ENCODE measurements at regions not wholly inside any gene's neighbourhood (a gene's known extent, or its start where the extent isn't known, plus 50 kb on each side); places are given as distances from the start of the nearest gene placed in this dataset.
A peak's percentile ranks its signal among the peaks of the same experiment; 100 is the strongest.

DNA sequence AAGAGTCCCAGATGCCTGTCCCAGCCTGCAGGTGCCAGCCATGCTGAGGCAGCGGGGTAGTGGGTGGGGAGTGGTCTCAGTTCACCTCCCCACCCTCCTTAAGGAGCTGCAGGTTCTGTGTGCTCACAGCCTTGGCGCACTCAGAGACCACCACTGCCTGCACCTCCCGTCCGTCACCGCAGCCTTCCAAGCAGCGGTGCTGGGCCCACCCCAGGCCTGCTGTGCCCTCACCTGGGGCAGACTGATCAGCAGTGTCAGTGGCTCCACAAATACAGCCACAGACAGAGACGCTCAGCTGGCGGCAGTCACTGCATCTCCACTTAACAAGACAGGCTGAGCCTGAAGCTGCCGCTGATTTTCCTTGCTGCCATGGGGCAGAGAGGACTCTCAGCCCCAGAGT, 120.2 kb downstream of the RFLNA start:
- ATAC-seq, result no peak
- H3K4me1 Mint-ChIP-seq, result peaks cover 18% of the 10 kb centered on the region
- DNase-seq (ENCODE audit: low spot score), result no peak
- H3K27me3 Mint-ChIP-seq (ENCODE audit: low read depth), result no peaks in the 10 kb centered on the region; the same call in 1 of the 2 replicates
- peak overlapping the region; percentile 49; the same call in 1 of the 2 replicates for H3K27ac Mint-ChIP-seq
- TF ChIP-seq, protein P1, sequence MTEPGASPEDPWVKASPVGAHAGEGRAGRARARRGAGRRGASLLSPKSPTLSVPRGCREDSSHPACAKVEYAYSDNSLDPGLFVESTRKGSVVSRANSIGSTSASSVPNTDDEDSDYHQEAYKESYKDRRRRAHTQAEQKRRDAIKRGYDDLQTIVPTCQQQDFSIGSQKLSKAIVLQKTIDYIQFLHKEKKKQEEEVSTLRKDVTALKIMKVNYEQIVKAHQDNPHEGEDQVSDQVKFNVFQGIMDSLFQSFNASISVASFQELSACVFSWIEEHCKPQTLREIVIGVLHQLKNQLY (CRISPR knock-in tag; IDR thresholded peaks at IDR 0.05), result no peak
- TF ChIP-seq JUN (CRISPR knock-in tag; IDR thresholded peaks at IDR 0.05) (no peak), ZNF121 (CRISPR knock-in tag; IDR thresholded peaks at IDR 0.05) (no peak), JAZF1 (CRISPR knock-in tag; IDR thresholded peaks at IDR 0.05) (no peak), SOX15 (CRISPR knock-in tag; IDR thresholded peaks at IDR 0.05) (no peak), SMAD4 (CRISPR knock-in tag; IDR thresholded peaks at IDR 0.05) (no peak), ESRRA (CRISPR knock-in tag; IDR thresholded peaks at IDR 0.05; ENCODE audit: borderline replicate concordance) (no peak)
- TF ChIP-seq, protein P2, sequence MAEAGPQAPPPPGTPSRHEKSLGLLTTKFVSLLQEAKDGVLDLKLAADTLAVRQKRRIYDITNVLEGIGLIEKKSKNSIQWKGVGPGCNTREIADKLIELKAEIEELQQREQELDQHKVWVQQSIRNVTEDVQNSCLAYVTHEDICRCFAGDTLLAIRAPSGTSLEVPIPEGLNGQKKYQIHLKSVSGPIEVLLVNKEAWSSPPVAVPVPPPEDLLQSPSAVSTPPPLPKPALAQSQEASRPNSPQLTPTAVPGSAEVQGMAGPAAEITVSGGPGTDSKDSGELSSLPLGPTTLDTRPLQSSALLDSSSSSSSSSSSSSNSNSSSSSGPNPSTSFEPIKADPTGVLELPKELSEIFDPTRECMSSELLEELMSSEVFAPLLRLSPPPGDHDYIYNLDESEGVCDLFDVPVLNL (CRISPR knock-in tag; IDR thresholded peaks at IDR 0.05; ENCODE audit: borderline replicate concordance, low read depth), result no peak
- TF ChIP-seq, protein P3, sequence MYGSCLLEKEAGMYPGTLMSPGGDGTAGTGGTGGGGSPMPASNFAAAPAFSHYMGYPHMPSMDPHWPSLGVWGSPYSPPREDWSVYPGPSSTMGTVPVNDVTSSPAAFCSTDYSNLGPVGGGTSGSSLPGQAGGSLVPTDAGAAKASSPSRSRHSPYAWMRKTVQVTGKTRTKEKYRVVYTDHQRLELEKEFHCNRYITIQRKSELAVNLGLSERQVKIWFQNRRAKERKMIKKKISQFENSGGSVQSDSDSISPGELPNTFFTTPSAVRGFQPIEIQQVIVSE (CRISPR knock-in tag; IDR thresholded peaks at IDR 0.05; ENCODE audit: borderline replicate concordance), result no peak
- TF ChIP-seq, protein P4, sequence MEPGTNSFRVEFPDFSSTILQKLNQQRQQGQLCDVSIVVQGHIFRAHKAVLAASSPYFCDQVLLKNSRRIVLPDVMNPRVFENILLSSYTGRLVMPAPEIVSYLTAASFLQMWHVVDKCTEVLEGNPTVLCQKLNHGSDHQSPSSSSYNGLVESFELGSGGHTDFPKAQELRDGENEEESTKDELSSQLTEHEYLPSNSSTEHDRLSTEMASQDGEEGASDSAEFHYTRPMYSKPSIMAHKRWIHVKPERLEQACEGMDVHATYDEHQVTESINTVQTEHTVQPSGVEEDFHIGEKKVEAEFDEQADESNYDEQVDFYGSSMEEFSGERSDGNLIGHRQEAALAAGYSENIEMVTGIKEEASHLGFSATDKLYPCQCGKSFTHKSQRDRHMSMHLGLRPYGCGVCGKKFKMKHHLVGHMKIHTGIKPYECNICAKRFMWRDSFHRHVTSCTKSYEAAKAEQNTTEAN (CRISPR knock-in tag; IDR thresholded peaks at IDR 0.05), result no peak
- TF ChIP-seq, protein P5, sequence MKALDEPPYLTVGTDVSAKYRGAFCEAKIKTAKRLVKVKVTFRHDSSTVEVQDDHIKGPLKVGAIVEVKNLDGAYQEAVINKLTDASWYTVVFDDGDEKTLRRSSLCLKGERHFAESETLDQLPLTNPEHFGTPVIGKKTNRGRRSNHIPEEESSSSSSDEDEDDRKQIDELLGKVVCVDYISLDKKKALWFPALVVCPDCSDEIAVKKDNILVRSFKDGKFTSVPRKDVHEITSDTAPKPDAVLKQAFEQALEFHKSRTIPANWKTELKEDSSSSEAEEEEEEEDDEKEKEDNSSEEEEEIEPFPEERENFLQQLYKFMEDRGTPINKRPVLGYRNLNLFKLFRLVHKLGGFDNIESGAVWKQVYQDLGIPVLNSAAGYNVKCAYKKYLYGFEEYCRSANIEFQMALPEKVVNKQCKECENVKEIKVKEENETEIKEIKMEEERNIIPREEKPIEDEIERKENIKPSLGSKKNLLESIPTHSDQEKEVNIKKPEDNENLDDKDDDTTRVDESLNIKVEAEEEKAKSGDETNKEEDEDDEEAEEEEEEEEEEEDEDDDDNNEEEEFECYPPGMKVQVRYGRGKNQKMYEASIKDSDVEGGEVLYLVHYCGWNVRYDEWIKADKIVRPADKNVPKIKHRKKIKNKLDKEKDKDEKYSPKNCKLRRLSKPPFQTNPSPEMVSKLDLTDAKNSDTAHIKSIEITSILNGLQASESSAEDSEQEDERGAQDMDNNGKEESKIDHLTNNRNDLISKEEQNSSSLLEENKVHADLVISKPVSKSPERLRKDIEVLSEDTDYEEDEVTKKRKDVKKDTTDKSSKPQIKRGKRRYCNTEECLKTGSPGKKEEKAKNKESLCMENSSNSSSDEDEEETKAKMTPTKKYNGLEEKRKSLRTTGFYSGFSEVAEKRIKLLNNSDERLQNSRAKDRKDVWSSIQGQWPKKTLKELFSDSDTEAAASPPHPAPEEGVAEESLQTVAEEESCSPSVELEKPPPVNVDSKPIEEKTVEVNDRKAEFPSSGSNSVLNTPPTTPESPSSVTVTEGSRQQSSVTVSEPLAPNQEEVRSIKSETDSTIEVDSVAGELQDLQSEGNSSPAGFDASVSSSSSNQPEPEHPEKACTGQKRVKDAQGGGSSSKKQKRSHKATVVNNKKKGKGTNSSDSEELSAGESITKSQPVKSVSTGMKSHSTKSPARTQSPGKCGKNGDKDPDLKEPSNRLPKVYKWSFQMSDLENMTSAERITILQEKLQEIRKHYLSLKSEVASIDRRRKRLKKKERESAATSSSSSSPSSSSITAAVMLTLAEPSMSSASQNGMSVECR (CRISPR knock-in tag; IDR thresholded peaks at IDR 0.05; ENCODE audit: borderline replicate concordance), result no peak
- TF ChIP-seq, protein P6, sequence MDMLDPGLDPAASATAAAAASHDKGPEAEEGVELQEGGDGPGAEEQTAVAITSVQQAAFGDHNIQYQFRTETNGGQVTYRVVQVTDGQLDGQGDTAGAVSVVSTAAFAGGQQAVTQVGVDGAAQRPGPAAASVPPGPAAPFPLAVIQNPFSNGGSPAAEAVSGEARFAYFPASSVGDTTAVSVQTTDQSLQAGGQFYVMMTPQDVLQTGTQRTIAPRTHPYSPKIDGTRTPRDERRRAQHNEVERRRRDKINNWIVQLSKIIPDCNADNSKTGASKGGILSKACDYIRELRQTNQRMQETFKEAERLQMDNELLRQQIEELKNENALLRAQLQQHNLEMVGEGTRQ (CRISPR knock-in tag; IDR thresholded peaks at IDR 0.05), result no peak
- H3K4me3 Mint-ChIP-seq, result no peak overlapping the region
- CTCF ChIA-PET, result interaction anchor here (1.7 kb wide), 1 partner anchor 16 kb away, joined by 8 read pairs; no protein-coding TSS in a partner anchor
- no peaks in the 10 kb centered on the region for H3K9me3 Mint-ChIP-seq
- H3K36me3 Mint-ChIP-seq, result peaks cover 22% of the 10 kb centered on the region
- POLR2A ChIA-PET, result no interaction called here

DNA sequence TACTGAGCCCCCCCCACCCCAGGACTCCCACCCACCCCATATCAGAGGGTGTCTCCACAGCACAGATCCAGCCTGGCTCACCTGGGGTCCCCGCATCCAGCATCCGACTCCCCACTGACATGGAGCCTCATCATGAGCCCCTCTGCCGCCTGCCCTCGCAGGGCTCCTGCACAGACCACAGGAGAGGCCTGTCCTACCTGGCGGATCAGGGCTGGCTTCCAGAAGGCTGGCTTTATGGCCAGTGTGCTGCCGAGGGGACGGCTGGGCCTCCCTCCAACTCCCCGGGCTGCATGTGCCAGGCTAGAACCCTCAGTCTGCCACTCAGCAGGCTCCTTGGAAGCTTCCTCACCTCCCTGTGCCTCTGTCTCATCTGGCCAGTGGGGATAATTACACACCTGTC, 119.0 kb downstream of the RFLNA start:
- Mint-ChIP-seq H3K36me3 (peaks cover 10% of the 10 kb centered on the region), H3K27me3 (ENCODE audit: low read depth) (no peaks in the 10 kb centered on the region; the same call in 1 of the 2 replicates), H3K4me3 (no peak overlapping the region), H3K4me1 (peaks cover 20% of the 10 kb centered on the region), H3K27ac (no peak overlapping the region; the same call in 1 of the 2 replicates), H3K9me3 (no peaks in the 10 kb centered on the region)
- ATAC-seq (no peak), DNase-seq (ENCODE audit: low spot score) (no peak)
- POLR2A ChIA-PET, result no interaction called here
- CTCF ChIA-PET, result no interaction called here
- TF ChIP-seq HMGA2 (CRISPR knock-in tag; IDR thresholded peaks at IDR 0.05), result no peak
- TF ChIP-seq, protein P7, sequence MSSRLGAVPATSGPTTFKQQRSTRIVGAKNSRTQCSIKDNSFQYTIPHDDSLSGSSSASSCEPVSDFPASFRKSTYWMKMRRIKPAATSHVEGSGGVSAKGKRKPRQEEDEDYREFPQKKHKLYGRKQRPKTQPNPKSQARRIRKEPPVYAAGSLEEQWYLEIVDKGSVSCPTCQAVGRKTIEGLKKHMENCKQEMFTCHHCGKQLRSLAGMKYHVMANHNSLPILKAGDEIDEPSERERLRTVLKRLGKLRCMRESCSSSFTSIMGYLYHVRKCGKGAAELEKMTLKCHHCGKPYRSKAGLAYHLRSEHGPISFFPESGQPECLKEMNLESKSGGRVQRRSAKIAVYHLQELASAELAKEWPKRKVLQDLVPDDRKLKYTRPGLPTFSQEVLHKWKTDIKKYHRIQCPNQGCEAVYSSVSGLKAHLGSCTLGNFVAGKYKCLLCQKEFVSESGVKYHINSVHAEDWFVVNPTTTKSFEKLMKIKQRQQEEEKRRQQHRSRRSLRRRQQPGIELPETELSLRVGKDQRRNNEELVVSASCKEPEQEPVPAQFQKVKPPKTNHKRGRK (CRISPR knock-in tag; IDR thresholded peaks at IDR 0.05; ENCODE audit: borderline replicate concordance), result no peak
- no peak for TF ChIP-seq ZNF232 (CRISPR knock-in tag; IDR thresholded peaks at IDR 0.05)
- TF ChIP-seq, protein P8, sequence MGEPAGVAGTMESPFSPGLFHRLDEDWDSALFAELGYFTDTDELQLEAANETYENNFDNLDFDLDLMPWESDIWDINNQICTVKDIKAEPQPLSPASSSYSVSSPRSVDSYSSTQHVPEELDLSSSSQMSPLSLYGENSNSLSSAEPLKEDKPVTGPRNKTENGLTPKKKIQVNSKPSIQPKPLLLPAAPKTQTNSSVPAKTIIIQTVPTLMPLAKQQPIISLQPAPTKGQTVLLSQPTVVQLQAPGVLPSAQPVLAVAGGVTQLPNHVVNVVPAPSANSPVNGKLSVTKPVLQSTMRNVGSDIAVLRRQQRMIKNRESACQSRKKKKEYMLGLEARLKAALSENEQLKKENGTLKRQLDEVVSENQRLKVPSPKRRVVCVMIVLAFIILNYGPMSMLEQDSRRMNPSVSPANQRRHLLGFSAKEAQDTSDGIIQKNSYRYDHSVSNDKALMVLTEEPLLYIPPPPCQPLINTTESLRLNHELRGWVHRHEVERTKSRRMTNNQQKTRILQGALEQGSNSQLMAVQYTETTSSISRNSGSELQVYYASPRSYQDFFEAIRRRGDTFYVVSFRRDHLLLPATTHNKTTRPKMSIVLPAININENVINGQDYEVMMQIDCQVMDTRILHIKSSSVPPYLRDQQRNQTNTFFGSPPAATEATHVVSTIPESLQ (CRISPR knock-in tag; IDR thresholded peaks at IDR 0.05), result no peak
- TF ChIP-seq, protein P9, sequence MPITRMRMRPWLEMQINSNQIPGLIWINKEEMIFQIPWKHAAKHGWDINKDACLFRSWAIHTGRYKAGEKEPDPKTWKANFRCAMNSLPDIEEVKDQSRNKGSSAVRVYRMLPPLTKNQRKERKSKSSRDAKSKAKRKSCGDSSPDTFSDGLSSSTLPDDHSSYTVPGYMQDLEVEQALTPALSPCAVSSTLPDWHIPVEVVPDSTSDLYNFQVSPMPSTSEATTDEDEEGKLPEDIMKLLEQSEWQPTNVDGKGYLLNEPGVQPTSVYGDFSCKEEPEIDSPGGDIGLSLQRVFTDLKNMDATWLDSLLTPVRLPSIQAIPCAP (CRISPR knock-in tag; IDR thresholded peaks at IDR 0.05), result no peak
- TF ChIP-seq, protein P10, sequence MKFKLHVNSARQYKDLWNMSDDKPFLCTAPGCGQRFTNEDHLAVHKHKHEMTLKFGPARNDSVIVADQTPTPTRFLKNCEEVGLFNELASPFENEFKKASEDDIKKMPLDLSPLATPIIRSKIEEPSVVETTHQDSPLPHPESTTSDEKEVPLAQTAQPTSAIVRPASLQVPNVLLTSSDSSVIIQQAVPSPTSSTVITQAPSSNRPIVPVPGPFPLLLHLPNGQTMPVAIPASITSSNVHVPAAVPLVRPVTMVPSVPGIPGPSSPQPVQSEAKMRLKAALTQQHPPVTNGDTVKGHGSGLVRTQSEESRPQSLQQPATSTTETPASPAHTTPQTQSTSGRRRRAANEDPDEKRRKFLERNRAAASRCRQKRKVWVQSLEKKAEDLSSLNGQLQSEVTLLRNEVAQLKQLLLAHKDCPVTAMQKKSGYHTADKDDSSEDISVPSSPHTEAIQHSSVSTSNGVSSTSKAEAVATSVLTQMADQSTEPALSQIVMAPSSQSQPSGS (CRISPR knock-in tag; IDR thresholded peaks at IDR 0.05; ENCODE audit: borderline replicate concordance, low read depth), result no peak
- TF ChIP-seq SMAD3 (CRISPR knock-in tag; IDR thresholded peaks at IDR 0.05; ENCODE audit: borderline replicate concordance), result no peak
- TF ChIP-seq RELA (CRISPR knock-in tag; IDR thresholded peaks at IDR 0.05; ENCODE audit: borderline replicate concordance), result no peak

Data from WTC11 (cell line).